OCI-LY1 (cell line): ENCODE measurements at regions not wholly inside any gene's neighbourhood (a gene's known extent, or its start where the extent isn't known, plus 50 kb on each side); places are given as distances from the start of the nearest gene placed in this dataset.

Source experiments
- H2AFZ ChIP-seq: fragments of 200-600 bp; sonication (generic), shearing (Covaris generic); 2 replicates; pipeline ENCODE4 v1.6.0; 2014; ENCODE audit warnings: antibody characterized with exemption, mild to moderate bottlenecking, low read length
- H3F3A ChIP-seq: fragments of 200-600 bp; sonication (generic), shearing (Covaris generic); 2 replicates; pipeline ENCODE4 v1.6.0; 2014; ENCODE audit warnings: mild to moderate bottlenecking, antibody characterized with exemption, low read length, moderate library complexity; ENCODE audit not compliant: insufficient read depth
- H3K27ac ChIP-seq: fragments of 200-600 bp; sonication (generic); 2 replicates; pipeline ENCODE4 v1.5.1; 2014; ENCODE audit warnings: low read length, mixed run types, mild to moderate bottlenecking, low read depth; ENCODE audit not compliant: poor library complexity, severe bottlenecking
- H3K27me3 ChIP-seq: fragments of 200-600 bp; sonication (generic); 2 replicates; pipeline ENCODE4 v1.6.0; 2014; ENCODE audit warnings: antibody characterized with exemption, mild to moderate bottlenecking, low read length, moderate library complexity; ENCODE audit not compliant: insufficient read depth
- H3K36me3 ChIP-seq: fragments of 200-600 bp; sonication (generic); 2 replicates; pipeline ENCODE4 v1.6.1; 2014; ENCODE audit warnings: mild to moderate bottlenecking, antibody characterized with exemption, low read length, moderate library complexity, mixed read lengths; ENCODE audit not compliant: insufficient read depth
- H3K4me1 ChIP-seq: fragments of 200-600 bp; sonication (generic); 2 replicates; pipeline ENCODE4 v1.5.1; 2014; ENCODE audit warnings: mild to moderate bottlenecking, low read length, moderate library complexity; ENCODE audit not compliant: insufficient read depth, severe bottlenecking
- H3K4me2 ChIP-seq: fragments of 200-600 bp; sonication (generic), shearing (Covaris generic); 2 replicates; pipeline ENCODE4 v1.6.1; 2014; ENCODE audit warnings: low read length
- H3K4me3 ChIP-seq: fragments of 200-600 bp; sonication (generic); 2 replicates; pipeline ENCODE4 v1.5.1; 2014; ENCODE audit warnings: low read length, low read depth, mild to moderate bottlenecking, mixed read lengths; ENCODE audit not compliant: poor library complexity, severe bottlenecking
- H3K79me2 ChIP-seq: fragments of 200-600 bp; shearing (Covaris generic); 2 replicates; pipeline ENCODE4 v1.6.1; 2016; ENCODE audit warnings: mixed run types, low read length, mixed read lengths; ENCODE audit not compliant: insufficient read depth
- H3K9ac ChIP-seq: fragments of 200-600 bp; sonication (generic), shearing (Covaris generic); 2 replicates; pipeline ENCODE4 v1.6.1; 2014; ENCODE audit warnings: mild to moderate bottlenecking, low read length, mixed read lengths
- H3K9me2 ChIP-seq: fragments of 200-600 bp; sonication (generic), shearing (Covaris generic); 2 replicates; pipeline ENCODE4 v1.6.1; 2014; ENCODE audit warnings: low read depth, mild to moderate bottlenecking, low read length, mixed read lengths
- H3K9me3 ChIP-seq: fragments of 200-600 bp; shearing (Covaris generic); 2 replicates; pipeline ENCODE4 v1.6.1; 2014; ENCODE audit warnings: low read length, mixed read lengths
- H4K20me1 ChIP-seq: fragments of 200-600 bp; sonication (generic), shearing (Covaris generic); 2 replicates; pipeline ENCODE4 v1.6.0; 2016; ENCODE audit warnings: mild to moderate bottlenecking, low read length; ENCODE audit not compliant: insufficient read depth
- EZH2 ChIP-seq: fragments of 200-600 bp; sonication (generic), shearing (Covaris generic); IDR thresholded peaks from 2 replicates; pipeline ENCODE4 v1.8.0; 2017; ENCODE audit warnings: borderline replicate concordance, mixed run types, mild to moderate bottlenecking, antibody characterized with exemption, low read length, moderate library complexity, mixed read lengths
- TF ChIP-seq, protein P1 (sequence below): fragments of 200-600 bp; sonication (generic), shearing (Covaris generic); IDR thresholded peaks from 2 replicates; pipeline ENCODE4 v1.5.1; 2017; ENCODE audit warnings: mild to moderate bottlenecking, antibody characterized with exemption, low read length, moderate library complexity, mixed read lengths

DNA sequence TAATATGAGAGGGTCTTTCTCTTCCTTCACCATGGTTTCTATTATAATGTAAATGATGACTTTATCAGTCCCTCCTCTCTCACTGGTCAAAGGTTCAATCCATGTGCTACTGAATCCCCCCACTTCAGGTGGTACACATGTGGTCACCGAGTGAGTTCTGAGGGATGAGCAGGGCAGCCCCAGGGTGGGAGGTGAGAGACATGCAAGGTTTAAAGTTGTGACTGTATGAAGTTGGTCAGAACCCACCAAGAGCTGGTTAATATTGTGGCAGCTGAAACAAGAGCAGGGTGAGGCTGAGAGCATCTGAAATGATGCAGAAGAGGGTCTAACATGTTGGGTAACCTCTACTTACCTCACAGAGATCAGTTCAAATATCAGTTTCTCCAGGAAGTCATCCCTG is 444.7 kb upstream of the FBXO33 start:
- Histone ChIP-seq H3K27me3 (no peaks in the 10 kb centered on the region), H4K20me1 (no peaks in the 10 kb centered on the region)
- TF ChIP-seq EZH2, result no peak
- TF ChIP-seq, protein P1, sequence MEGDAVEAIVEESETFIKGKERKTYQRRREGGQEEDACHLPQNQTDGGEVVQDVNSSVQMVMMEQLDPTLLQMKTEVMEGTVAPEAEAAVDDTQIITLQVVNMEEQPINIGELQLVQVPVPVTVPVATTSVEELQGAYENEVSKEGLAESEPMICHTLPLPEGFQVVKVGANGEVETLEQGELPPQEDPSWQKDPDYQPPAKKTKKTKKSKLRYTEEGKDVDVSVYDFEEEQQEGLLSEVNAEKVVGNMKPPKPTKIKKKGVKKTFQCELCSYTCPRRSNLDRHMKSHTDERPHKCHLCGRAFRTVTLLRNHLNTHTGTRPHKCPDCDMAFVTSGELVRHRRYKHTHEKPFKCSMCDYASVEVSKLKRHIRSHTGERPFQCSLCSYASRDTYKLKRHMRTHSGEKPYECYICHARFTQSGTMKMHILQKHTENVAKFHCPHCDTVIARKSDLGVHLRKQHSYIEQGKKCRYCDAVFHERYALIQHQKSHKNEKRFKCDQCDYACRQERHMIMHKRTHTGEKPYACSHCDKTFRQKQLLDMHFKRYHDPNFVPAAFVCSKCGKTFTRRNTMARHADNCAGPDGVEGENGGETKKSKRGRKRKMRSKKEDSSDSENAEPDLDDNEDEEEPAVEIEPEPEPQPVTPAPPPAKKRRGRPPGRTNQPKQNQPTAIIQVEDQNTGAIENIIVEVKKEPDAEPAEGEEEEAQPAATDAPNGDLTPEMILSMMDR, result no peak

GRCh38 chr14:39875028-39875427 is 442.8 kb upstream of the FBXO33 start:
- Histone ChIP-seq H3K4me2 (no peak overlapping the region), H3K4me1 (peaks cover 42% of the 10 kb centered on the region), H3K9me3 (no peaks in the 10 kb centered on the region), H3K36me3 (no peaks in the 10 kb centered on the region), H3K9ac (no peak overlapping the region), H3K9me2 (no peaks in the 10 kb centered on the region), H3F3A (no peaks in the 10 kb centered on the region), H3K4me3 (no peak overlapping the region), H3K27ac (no peak overlapping the region), H3K27me3 (no peaks in the 10 kb centered on the region), H3K79me2 (no peaks in the 10 kb centered on the region), H2AFZ (no peak overlapping the region), H4K20me1 (no peaks in the 10 kb centered on the region)
- TF ChIP-seq, protein P1, result no peak
- no peak for TF ChIP-seq EZH2

More for the DNA sequence above, 444.7 kb upstream of the FBXO33 start:
- Histone ChIP-seq H3K9me2 (no peaks in the 10 kb centered on the region), H3K4me2 (no peak overlapping the region; the same call in 1 of the 2 replicates), H2AFZ (peak overlapping the region; percentile 71), H3K4me3 (no peak overlapping the region), H3K9me3 (no peaks in the 10 kb centered on the region), H3K27ac (peak overlapping the region; percentile 47), H3K9ac (peak overlapping the region; percentile 26; the same call in 1 of the 2 replicates), H3F3A (no peaks in the 10 kb centered on the region), H3K4me1 (peaks cover 42% of the 10 kb centered on the region), H3K79me2 (no peaks in the 10 kb centered on the region), H3K36me3 (no peaks in the 10 kb centered on the region)

- H3K27me3 ChIP-seq, result no peaks in the 10 kb centered on the region
- TF ChIP-seq EZH2, result no peak
- TF ChIP-seq, protein P1, result no peak
- H3K4me1 ChIP-seq, result peaks cover 42% of the 10 kb centered on the region
- H3K9ac ChIP-seq, result no peak overlapping the region
- H3K4me2 ChIP-seq, result no peak overlapping the region
- no peaks in the 10 kb centered on the region for H4K20me1 ChIP-seq
- no peaks in the 10 kb centered on the region for H3K79me2 ChIP-seq
- H3K27ac ChIP-seq, result no peak overlapping the region
- H3K36me3 ChIP-seq, result no peaks in the 10 kb centered on the region
- H3K9me2 ChIP-seq, result no peaks in the 10 kb centered on the region
- no peaks in the 10 kb centered on the region for H3K9me3 ChIP-seq
- no peaks in the 10 kb centered on the region for H3F3A ChIP-seq
- no peak overlapping the region for H2AFZ ChIP-seq
- no peak overlapping the region for H3K4me3 ChIP-seq
These were observed 441.6 kb upstream of the FBXO33 start for GRCh38 chr14:39873791-39874190.
